ENCODE measurements at regions not wholly inside any gene's neighbourhood (a gene's known extent, or its start where the extent isn't known, plus 50 kb on each side); places are given as distances from the start of the nearest gene placed in this dataset.
"Not testable (repeated sequence)": the region's sequence is repeated elsewhere in the genome, so short reads cannot be mapped to it uniquely, and the experiment has no call there.

- CTCF ChIA-PET, result interaction anchor here (1.9 kb wide), 1 partner anchor 14 kb away, joined by 5 read pairs; no protein-coding TSS in a partner anchor
- no peak for DNase-seq
- H3K4me3 Mint-ChIP-seq, result no peak overlapping the region
- no peak overlapping the region for H3K27ac Mint-ChIP-seq
- H3K9me3 Mint-ChIP-seq, result no peaks in the 10 kb centered on the region
- H3K36me3 Mint-ChIP-seq, result no peaks in the 10 kb centered on the region
- H3K4me1 Mint-ChIP-seq, result peaks cover 7% of the 10 kb centered on the region
- peaks cover 25% of the 10 kb centered on the region for H3K27me3 Mint-ChIP-seq
Measured at GRCh38 chr10:30737931-30738391, 108.4 kb upstream of the LYZL2 start.

- Mint-ChIP-seq H3K36me3 (no peaks in the 10 kb centered on the region), H3K27ac (no peak overlapping the region), H3K4me3 (no peak overlapping the region), H3K4me1 (peaks cover 7% of the 10 kb centered on the region), H3K27me3 (peaks cover 25% of the 10 kb centered on the region), H3K9me3 (no peaks in the 10 kb centered on the region)
- DNase-seq, result no peak
- CTCF ChIA-PET, result interaction anchor here (0.8 to 1.9 kb wide), 9 partner anchors 8 to 66 kb away, joined by 3 to 5 read pairs (median 4); no protein-coding TSS in a partner anchor
Measured at GRCh38 chr10:30736685-30737232, 107.2 kb upstream of the LYZL2 start.

- CTCF ChIA-PET, result interaction anchor here (0.5 to 1.4 kb wide), 8 partner anchors 8 to 1078 kb away, joined by 3 to 5 read pairs (median 3); no protein-coding TSS in a partner anchor
- no peak for DNase-seq
- H3K4me3 Mint-ChIP-seq, result no peak overlapping the region
- H3K36me3 Mint-ChIP-seq, result no peaks in the 10 kb centered on the region
- H3K9me3 Mint-ChIP-seq, result no peaks in the 10 kb centered on the region
- H3K27ac Mint-ChIP-seq, result no peak overlapping the region
- H3K4me1 Mint-ChIP-seq, result peaks cover 7% of the 10 kb centered on the region
- peaks cover 25% of the 10 kb centered on the region for H3K27me3 Mint-ChIP-seq
Measured at GRCh38 chr10:30734901-30735300, 105.3 kb upstream of the LYZL2 start.

- CTCF ChIA-PET, result interaction anchor here (2.0 kb wide), 1 partner anchor 45 kb away, joined by 6 read pairs; no protein-coding TSS in a partner anchor
- H3K27me3 Mint-ChIP-seq, result peaks cover 25% of the 10 kb centered on the region
- no peak overlapping the region for H3K4me3 Mint-ChIP-seq
- H3K27ac Mint-ChIP-seq, result no peak overlapping the region
- peaks cover 7% of the 10 kb centered on the region for H3K4me1 Mint-ChIP-seq
- H3K36me3 Mint-ChIP-seq, result no peaks in the 10 kb centered on the region
- H3K9me3 Mint-ChIP-seq, result no peaks in the 10 kb centered on the region
- DNase-seq, result no peak
Measured at GRCh38 chr10:30732671-30733070, 103.1 kb upstream of the LYZL2 start.

- CTCF ChIA-PET, result interaction anchor here (0.8 to 2.0 kb wide), 3 partner anchors 15 to 52 kb away, joined by 3 to 6 read pairs (median 3); no protein-coding TSS in a partner anchor
- Mint-ChIP-seq H3K27ac (no peak overlapping the region), H3K4me3 (no peak overlapping the region), H3K4me1 (peaks cover 7% of the 10 kb centered on the region), H3K27me3 (peaks cover 25% of the 10 kb centered on the region), H3K9me3 (no peaks in the 10 kb centered on the region), H3K36me3 (no peaks in the 10 kb centered on the region)
- DNase-seq, result no peak
Measured at GRCh38 chr10:30731963-30732362, 102.4 kb upstream of the LYZL2 start.

GRCh38 chr10:30730306-30730705 lies 100.8 kb upstream of the LYZL2 start:
- Mint-ChIP-seq H3K27ac (no peak overlapping the region), H3K9me3 (no peaks in the 10 kb centered on the region), H3K4me1 (peaks cover 8% of the 10 kb centered on the region), H3K27me3 (peaks cover 21% of the 10 kb centered on the region), H3K4me3 (no peak overlapping the region), H3K36me3 (no peaks in the 10 kb centered on the region)
- CTCF ChIA-PET, result interaction anchor here (1.5 kb wide), 1 partner anchor 761 kb away, joined by 3 read pairs; no protein-coding TSS in a partner anchor
- DNase-seq, result no peak

- CTCF ChIA-PET, result interaction anchor here (0.7 to 1.5 kb wide), 3 partner anchors 8 to 762 kb away, joined by 3 to 4 read pairs (median 3); no protein-coding TSS in a partner anchor
- no peak overlapping the region for H3K4me3 Mint-ChIP-seq
- H3K27me3 Mint-ChIP-seq, result peaks cover 12% of the 10 kb centered on the region
- no peaks in the 10 kb centered on the region for H3K9me3 Mint-ChIP-seq
- H3K4me1 Mint-ChIP-seq, result peaks cover 5% of the 10 kb centered on the region
- DNase-seq, result no peak
- no peak overlapping the region for H3K27ac Mint-ChIP-seq
- no peaks in the 10 kb centered on the region for H3K36me3 Mint-ChIP-seq
Measured at GRCh38 chr10:30728766-30729165, 99.2 kb upstream of the LYZL2 start.

- Mint-ChIP-seq H3K4me1 (peaks cover 5% of the 10 kb centered on the region), H3K9me3 (no peaks in the 10 kb centered on the region), H3K36me3 (no peaks in the 10 kb centered on the region), H3K27me3 (peaks cover 12% of the 10 kb centered on the region), H3K4me3 (no peak overlapping the region), H3K27ac (no peak overlapping the region)
- CTCF ChIA-PET, result interaction anchor here (0.7 to 1.9 kb wide), 4 partner anchors 9 to 42 kb away, joined by 3 to 7 read pairs (median 4); no protein-coding TSS in a partner anchor
- DNase-seq, result no peak
Measured at GRCh38 chr10:30728127-30728526, 98.6 kb upstream of the LYZL2 start.

- no peak overlapping the region for H3K27ac Mint-ChIP-seq
- no peaks in the 10 kb centered on the region for H3K36me3 Mint-ChIP-seq
- no peaks in the 10 kb centered on the region for H3K9me3 Mint-ChIP-seq
- peaks cover 5% of the 10 kb centered on the region for H3K4me1 Mint-ChIP-seq
- H3K27me3 Mint-ChIP-seq, result peaks cover 9% of the 10 kb centered on the region
- CTCF ChIA-PET, result interaction anchor here (1.2 to 1.9 kb wide), 4 partner anchors 11 to 1083 kb away, joined by 3 to 7 read pairs (median 4); no protein-coding TSS in a partner anchor
- H3K4me3 Mint-ChIP-seq, result no peak overlapping the region
- DNase-seq, result no peak
Measured at GRCh38 chr10:30727524-30727923, 98.0 kb upstream of the LYZL2 start.

- not testable (repeated sequence) for H3K36me3 Mint-ChIP-seq, H3K9me3 Mint-ChIP-seq, H3K4me3 Mint-ChIP-seq, H3K27ac Mint-ChIP-seq, H3K4me1 Mint-ChIP-seq, H3K27me3 Mint-ChIP-seq
- CTCF ChIA-PET, result interaction anchor here (0.7 to 1.9 kb wide), 12 partner anchors 8 to 1083 kb away, joined by 3 to 7 read pairs (median 4); no protein-coding TSS in a partner anchor
- DNase-seq, result peak; percentile 86
Measured at GRCh38 chr10:30726783-30727414, 97.3 kb upstream of the LYZL2 start.

- Mint-ChIP-seq H3K36me3 (no peaks in the 10 kb centered on the region), H3K27me3 (peaks cover 4% of the 10 kb centered on the region), H3K9me3 (no peaks in the 10 kb centered on the region), H3K4me1 (peaks cover 8% of the 10 kb centered on the region), H3K4me3 (no peak overlapping the region), H3K27ac (no peak overlapping the region)
- no peak for DNase-seq
- CTCF ChIA-PET, result interaction anchor here (0.6 to 1.3 kb wide), 3 partner anchors 38 to 303 kb away, joined by 3 to 5 read pairs (median 3); no protein-coding TSS in a partner anchor
Measured at GRCh38 chr10:30725661-30726060, 96.1 kb upstream of the LYZL2 start.

- Mint-ChIP-seq H3K4me1 (peaks cover 8% of the 10 kb centered on the region), H3K4me3 (no peak overlapping the region), H3K9me3 (no peaks in the 10 kb centered on the region), H3K36me3 (no peaks in the 10 kb centered on the region), H3K27ac (no peak overlapping the region), H3K27me3 (peaks cover 4% of the 10 kb centered on the region)
- CTCF ChIA-PET, result interaction anchor here (1.2 to 2.6 kb wide), 2 partner anchors 28 to 39 kb away, joined by 4 to 6 read pairs; no protein-coding TSS in a partner anchor
- no peak for DNase-seq
Measured at GRCh38 chr10:30724296-30724695, 94.7 kb upstream of the LYZL2 start.

GRCh38 chr10:30722956-30723620 lies 93.5 kb upstream of the LYZL2 start:
- Mint-ChIP-seq H3K27ac (no peak overlapping the region), H3K9me3 (no peaks in the 10 kb centered on the region), H3K4me1 (peaks cover 13% of the 10 kb centered on the region), H3K36me3 (no peaks in the 10 kb centered on the region), H3K4me3 (no peak overlapping the region), H3K27me3 (peaks cover 10% of the 10 kb centered on the region)
- CTCF ChIA-PET, result interaction anchor here (0.6 to 3.0 kb wide), 8 partner anchors 10 to 51 kb away, joined by 3 to 25 read pairs (median 4); no protein-coding TSS in a partner anchor
- DNase-seq, result no peak

GRCh38 chr10:30719832-30720231 lies 90.3 kb upstream of the LYZL2 start:
- Mint-ChIP-seq H3K27me3 (peaks cover 19% of the 10 kb centered on the region), H3K9me3 (peaks cover under 1% of the 10 kb centered on the region)

More at GRCh38 chr10:30719832-30720231, 90.3 kb upstream of the LYZL2 start:
- Mint-ChIP-seq H3K27ac (no peak overlapping the region), H3K4me1 (peaks cover 16% of the 10 kb centered on the region), H3K36me3 (no peaks in the 10 kb centered on the region), H3K4me3 (no peak overlapping the region)
- CTCF ChIA-PET, result interaction anchor here (1.1 to 4.5 kb wide), 6 partner anchors 17 to 81 kb away, joined by 3 to 97 read pairs (median 8); no protein-coding TSS in a partner anchor
- no peak for DNase-seq

Measured in activated naive CD4-positive, alpha-beta T cell treated with anti-CD3 and anti-CD28 coated beads, Interleukin-2, amount 10 ng/mL, durations not matched to agents 7 days and 5 days (primary cell).